HG02938 (cell line): ENCODE measurements at regions not wholly inside any gene's neighbourhood (a gene's known extent, or its start where the extent isn't known, plus 50 kb on each side); places are given as distances from the start of the nearest gene placed in this dataset.

Experiments
- ATAC-seq: cut with Tn5 transposase; IDR thresholded peaks from one replicate; pipeline ENCODE4 v1.9.1; 2021; ENCODE audit warnings: mild to moderate bottlenecking, moderate library complexity; ENCODE audit not compliant: unreplicated experiment

DNA sequence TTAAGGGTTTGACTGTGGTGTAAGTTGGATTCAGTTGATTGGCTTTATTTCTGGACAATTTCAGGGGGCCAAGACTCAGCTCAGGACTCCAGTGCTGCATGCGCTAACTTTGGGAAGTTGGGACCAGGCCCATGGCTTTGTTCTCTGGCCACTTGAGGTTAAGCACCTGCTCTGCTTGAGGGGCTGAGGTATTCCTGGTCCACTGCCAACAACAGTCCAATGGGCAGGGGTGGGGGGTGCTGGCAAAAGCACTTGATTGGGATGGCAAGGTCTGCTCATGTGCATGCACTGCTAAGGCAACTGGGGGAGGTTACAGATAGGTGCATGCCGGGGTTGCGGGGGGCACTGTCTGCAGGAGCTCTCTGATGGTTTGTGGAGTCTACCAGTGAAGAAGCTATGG lies 52.6 kb upstream of the ASB17 start:
- ATAC-seq = no peak

DNA sequence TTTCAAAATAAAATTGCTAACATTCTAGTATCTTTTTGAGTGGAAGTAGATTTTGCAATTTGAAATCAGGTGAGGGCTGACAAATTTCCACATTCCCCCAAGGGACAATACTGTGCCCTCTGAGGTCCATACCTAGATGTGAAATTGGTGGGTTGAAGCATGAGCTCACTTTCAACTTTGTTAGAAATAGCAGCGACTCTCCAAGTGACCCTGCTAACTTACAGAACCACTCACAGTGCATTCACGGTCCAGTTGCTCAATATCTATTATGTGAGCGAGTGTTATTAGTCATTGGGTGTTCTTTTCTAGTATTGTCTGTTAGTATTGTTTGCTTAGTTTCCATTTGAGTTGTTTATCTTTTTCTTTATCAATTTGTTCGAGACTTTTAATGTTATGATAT lies 53.6 kb upstream of the ASB17 start:
- peak; percentile 82 for ATAC-seq

DNA sequence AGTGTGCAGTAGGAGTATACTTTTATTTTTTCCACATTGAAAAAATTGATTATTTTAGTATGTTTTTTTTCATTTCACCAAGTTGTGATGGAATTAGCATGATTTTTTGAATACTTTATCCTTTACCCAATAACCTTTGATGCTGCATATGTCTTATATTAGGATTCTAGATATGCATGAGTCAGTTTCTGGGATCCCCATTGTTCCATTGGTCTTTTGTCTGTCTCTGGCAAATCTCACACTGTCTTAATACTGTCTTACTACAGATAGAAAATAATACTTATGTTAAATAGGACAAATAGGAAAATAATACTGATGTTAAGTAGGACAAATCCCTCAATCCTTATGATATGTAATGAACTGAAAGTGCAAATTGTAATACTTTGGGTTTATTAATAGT lies 54.3 kb upstream of the ASB17 start:
- ATAC-seq = no peak

DNA sequence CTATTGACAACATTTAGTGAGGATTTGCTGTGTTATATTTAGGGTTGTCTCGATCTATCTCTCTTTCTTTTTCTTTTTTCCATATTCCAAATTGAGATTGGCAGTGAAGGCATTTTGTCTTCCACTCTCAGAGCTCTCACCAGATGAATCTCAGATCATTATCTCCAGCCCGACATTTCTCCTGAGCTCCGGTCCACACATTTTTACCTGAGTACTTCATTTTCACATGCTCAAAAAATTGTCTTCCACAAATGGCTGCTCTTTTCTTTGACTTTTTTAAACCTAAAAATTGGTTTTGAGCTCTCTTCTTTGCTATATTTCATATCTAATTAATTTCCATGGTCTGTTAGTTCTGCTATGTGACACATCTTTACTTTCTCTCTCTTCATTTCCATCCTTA lies 56.9 kb upstream of the ASB17 start:
- no peak for ATAC-seq

DNA sequence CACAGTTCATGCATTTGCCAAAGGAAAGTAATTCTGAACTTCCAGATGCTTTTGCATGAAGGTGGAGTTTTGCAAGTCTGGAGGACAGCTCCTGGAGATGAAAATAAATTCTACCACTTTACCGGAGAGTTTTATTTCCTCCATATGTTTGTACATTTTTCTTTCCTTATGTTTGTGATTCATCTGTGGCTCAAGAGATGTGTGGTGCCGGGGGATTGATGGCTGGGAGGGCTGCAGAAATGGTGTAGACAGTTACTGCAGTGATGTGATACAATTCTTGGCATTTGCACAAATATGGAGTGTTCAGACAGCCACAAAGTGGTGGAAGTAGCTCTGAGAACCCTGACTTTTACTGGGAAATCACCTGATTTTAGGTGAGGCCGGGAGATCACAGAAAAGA lies 58.5 kb upstream of the ASB17 start:
- ATAC-seq = no peak

DNA sequence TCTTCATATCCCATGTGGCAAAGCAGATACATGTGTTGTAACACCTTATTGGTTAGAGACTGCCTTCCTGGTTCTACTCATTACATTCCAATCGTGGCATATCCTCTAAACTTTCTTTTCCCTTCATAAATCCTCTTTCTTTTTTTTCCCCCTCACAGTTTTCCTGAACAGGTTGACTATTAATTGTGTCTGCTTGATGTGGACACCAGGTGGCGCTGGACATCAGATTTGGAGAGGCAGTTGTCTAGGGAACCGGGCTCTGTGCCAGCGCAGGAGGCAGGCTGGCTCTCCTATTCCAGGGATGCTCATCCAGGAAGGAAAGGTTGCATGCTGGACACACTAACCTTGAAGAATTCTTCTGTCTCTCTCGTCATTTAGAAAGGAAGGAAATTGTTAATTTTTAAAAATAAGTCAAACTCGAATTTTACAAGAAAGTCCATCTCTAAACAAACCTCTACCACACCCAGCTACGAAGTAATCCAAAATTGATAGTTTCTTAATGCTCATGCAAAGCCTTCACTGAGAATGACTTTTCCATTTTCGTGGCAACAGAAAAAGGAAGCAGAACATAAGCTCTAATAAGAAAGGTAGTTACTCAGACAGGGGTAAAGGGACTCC lies 59.4 kb upstream of the ASB17 start:
- ATAC-seq = peak; percentile 81

DNA sequence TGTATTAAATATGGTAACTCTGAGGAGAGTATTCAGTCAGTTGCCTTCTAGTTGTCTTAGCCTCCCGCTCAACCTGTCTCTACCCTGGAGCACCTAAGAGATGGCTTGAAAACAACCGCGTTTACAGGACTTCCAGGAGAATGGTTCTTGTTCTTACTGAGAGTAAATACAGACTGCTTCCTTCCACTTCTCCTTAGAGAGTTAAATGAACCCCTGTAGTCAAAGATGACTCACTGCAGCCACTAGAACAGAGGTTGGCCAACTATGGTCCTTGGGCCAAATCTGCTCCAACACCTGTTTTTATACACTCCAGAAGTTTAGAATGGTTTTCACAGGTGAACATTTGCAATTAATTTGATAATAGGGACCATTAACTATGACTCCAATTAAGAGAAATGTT lies 60.1 kb upstream of the ASB17 start:
- no peak for ATAC-seq

DNA sequence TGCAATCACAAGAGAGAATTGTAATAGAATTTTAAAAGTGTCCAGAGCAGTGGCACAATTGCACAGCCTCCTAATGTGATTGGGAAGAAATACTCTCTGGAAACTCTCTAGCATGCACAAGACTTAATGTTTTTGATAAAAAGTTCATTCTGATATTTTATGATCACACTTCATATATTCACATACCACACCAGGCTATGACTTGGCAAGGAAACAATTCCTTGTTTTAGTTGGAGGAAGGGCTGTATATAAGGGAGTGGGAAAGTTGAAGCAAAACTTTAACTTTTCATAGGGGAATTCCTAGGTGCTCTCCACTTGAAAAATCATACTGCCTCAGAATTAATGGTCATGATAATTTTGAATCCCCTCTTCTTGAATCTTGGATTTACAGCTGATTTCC lies 61.5 kb upstream of the ASB17 start:
- no peak for ATAC-seq

DNA sequence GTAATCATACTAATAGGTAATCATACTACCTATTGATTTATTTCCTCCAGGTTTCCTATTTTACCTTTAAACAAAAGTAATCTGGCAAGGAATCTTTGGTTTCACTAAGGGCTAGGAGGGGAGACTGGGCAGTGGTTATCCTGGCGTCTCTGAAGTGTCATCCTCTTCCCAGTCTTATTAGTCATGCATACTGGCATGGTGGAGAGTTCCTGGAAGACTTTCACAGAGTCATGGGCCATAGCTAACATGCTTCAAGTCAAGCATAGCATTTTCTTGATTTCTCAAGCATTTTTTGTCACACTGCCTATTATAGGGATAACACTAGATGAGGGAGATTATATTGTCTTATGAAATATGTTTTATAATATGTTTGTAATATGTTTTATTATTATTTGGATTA lies 64.0 kb upstream of the ASB17 start:
- ATAC-seq = no peak

DNA sequence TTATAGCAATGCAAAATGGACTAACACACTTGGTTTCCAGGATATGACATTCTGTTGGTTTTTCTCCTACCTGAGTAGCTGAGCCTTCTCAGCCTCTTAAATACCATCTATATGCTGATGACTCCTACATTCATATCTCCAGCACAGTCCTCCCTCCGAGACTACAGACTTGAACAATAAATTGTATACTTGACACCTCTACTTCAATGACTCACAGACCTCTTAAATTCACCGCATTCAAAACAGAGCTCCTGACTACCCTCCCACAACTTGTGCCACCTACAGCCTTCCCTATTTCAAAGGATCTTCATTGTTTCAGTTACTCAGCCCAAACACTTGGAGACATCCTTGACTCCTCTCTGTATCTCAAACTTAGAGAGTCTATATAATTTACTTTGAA lies 66.8 kb upstream of the ASB17 start:
- ATAC-seq = no peak

DNA sequence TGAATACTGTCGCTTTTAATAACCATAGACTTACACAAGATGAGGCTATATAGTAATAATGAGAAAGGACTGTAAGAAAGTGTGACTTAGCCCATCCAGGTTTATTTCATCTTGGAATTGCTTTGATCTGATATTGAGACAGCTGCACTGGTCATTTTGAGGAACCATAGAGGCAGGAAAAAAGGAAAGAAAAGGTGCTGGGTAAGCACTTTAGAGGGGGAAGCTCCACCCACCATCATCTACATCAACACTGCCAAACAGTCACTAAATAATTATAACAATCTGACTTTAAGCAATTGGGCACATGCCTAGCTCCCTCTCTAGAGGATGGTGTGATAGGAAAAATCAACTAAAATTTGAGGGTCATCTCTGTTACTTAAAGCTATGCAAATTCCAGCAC lies 70.6 kb upstream of the ST6GALNAC3 start:
- no peak for ATAC-seq

DNA sequence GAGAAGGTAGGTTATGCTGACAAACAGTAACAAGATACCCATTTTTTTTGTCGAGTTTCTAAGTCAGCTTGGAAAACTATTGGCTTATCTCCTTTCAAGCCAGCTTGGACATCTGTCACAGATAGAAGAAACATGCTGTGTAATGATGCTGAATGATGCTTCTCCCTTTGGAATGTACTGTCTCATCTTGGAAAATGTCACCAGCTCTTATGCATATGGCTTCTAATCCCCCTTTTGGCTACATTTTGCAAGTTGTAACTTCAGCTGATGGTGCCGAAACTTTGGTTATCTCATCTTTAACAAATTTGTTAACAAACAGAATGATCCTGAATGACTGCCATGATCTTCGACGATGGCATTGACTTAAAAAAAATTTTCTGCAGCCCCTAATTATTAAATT lies 68.8 kb upstream of the ST6GALNAC3 start:
- ATAC-seq = no peak

DNA sequence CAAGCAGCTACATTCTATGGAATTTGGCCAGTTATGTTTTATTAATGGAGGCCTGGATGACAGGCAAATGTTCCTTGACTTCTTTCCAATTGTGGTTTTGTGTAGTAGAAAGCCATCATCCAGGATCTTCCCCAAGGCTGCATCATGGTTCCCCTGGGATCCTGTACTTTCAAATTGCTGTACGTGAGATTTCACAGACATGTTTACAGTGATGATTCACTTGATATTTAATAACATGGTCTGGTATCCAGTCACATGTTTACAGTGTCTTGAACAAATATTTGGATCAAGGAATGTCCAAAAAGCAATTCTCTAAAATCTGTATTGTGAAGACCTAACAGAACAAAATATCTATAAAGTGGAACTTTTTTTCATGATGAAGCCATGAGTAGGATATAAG lies 68.3 kb upstream of the ST6GALNAC3 start:
- ATAC-seq = no peak

DNA sequence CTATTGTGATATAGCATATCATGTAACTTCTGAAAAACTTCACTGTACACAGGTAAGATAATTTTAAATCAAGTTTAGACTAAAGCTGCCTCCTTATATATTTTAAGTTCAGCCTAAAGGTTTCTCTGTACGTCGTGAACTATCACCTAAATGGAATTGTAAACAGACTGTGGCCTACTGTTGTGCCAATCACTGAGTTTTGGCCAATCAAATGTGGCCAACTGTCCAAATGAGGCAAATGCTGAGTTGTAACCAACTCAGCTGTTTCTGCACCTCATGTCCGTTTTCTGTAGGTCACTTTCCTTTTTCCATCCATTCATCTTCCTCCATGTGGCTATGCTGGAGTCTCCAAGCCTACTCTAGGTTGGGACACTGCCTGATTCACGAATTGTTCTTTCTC lies 63.7 kb upstream of the ST6GALNAC3 start:
- ATAC-seq = no peak

DNA sequence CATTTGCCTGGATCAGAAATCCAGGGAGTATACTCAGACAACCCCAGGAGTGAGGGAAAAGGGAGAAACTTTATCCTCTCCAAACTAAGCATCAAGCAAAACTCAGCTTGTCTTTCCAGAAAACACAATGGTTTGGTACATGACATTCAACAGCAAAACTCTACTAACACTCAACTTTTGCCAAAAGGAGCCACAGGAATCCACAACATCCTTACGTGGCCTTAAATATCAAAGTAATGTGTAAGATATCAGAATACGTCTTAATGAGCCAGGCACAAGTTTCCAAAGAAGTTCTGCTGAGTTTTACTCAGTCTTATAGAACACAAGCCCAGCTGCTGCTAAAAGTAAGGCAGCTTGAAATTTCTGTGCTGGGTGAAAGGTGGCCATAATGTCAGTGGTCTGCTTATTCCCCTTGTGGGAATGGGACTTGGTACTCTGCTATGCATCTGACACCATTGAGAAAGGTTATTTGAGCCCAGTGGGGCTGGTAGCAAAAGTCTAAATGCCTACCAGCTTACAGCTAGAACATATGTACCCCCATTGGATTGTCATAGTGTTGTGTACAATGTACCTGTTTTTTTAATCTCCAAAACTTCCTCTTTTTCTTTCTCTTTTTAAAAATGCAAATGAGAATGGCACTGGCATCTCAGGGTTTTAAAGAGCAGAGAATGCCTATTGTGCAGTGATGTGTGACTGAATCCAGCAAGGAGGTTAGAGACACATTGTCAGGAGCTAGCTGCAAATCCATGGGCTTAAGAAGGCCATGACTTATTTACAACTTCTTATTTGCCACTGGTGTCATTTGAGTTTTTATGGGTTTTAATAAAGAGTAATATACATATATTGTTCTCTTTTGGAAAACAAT lies 62.0 kb upstream of the ST6GALNAC3 start:
- no peak for ATAC-seq

DNA sequence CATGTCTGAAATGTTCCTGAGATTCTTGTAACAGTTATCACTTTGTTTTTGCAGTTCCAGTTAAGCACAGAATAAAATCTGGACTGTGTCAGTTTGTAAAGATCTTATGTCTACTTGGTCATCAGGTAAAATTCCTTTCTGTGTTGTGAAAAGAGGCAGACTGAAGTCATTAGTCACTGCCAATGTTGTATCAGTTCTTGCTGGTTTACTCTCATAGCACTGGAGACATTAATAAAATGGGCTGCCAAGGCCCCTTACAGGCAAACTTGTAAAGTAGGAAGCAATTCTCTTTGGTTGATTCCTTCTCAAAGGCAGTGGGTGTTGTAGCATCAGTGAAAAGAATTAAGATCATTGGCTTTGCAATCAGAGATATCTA lies 61.4 kb upstream of the ST6GALNAC3 start:
- no peak for ATAC-seq

DNA sequence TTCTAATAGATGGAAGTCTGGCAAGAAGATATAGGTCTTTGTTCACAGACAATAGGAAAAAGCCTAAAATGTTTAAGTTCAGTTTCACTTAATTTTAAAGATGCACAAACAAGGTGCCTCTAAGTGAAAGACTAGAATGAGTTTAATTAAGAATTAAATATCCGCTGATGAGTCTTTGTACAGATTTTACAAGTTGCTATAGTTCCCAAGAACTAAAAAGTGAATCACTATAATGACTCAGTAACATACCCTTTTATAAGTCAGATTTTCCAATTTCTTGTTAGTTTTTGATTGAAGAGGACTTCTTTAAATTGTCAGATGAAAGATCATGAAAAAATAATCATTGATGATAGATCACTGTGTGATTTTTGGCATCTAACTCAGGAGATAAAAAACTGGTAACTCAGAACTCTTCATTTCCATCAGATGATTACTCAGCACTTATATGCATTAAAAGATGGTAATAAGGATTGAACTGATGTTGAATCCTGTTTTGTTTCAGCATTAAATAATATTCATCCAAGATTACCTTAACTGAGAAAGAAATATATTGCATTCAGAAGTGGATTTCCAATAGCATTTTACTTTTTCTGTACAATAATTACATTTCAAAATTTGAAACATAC lies 59.0 kb upstream of the ST6GALNAC3 start:
- ATAC-seq = no peak

DNA sequence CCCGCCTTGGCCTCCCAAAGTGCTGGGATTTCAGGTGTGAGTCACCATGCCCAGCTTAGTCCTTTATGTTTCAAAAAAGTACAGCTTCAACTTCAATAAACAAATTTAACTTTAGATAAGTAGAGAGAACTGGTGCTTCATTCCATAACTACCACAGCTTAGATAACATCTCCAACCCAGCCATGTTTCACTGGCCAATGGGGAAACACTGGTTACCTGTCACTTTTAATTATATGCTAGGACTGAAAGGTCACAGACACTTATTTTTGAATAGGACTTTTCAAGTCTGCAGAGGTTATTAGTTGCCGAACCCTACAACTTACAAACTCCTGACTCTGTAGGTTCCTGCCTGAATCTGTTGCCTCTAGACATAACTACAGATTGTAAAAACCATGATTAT lies 56.5 kb upstream of the ST6GALNAC3 start:
- no peak for ATAC-seq

DNA sequence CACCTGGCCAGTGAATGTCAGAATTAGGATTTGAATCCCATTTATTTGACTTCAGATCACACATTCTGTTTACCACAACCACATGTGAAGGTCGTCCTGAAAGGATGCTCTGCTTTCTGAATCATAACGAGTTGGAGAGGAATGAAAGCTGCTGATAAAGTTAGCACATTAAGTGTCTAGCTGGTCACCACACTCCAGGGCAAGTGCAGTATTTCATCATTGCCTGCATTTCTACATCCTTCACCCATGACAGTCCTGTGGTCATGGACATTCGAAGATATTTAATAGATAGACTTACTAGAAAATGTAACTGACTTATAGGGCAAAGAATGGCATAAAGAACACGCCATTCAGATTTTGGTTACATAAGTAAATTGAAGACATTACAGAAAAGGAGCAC lies 52.7 kb upstream of the ST6GALNAC3 start:
- no peak for ATAC-seq

DNA sequence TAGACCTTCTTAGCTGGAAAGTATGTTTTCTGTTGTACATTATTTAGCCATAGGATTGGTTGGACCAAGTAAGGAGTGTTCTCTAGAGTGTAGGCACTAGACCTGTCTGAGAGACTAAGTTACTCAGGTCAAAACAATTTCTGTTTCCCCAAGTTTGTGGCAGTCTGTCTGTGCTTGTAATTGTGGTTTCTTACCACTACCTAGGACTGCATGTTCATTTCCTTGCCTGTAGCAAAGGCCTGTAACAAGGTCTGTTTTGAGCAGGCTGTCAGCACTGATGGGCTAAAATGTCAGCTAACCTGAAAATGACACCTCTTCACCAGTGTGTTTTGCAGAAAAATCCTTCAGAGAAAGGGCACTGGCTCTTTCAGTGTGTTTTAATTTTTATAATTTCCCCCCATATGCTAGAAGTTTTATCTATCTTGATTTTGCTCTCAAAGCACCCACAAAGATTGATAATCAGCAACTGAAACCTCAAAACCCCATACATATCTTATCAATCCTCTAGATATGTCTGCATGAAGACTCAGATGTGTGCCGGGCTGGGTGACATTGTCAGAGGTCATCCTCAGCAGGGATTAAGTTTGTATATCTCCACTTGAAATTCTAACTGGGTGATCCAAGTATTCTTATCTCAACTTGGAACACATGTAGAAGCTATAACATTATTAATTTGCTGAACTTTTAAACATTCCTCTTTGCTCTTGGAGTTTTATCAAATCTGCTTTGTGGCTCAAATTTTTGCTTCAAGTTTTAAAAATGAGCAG lies 50.7 kb upstream of the ST6GALNAC3 start:
- ATAC-seq = no peak
